Coronary artery (tissue), 2 donors: ENCODE measurements at regions not wholly inside any gene's neighbourhood (a gene's known extent, or its start where the extent isn't known, plus 50 kb on each side); places are given as distances from the start of the nearest gene placed in this dataset.

Source experiments
- DNase-seq: peaks from one replicate; pipeline ENCODE4 v3.0.0-alpha.2; 2017; ENCODE audit warnings: low spot score
- H3K27ac ChIP-seq, 2 donors: fragments of 200-600 bp; sonication (generic); one replicate each; pipeline ENCODE4 v1.5.1; 2016 to 2019
- H3K4me3 ChIP-seq: fragments of 200-600 bp; sonication (generic); 2 replicates; pipeline ENCODE4 v1.5.1; 2016; ENCODE audit warnings: mild to moderate bottlenecking, moderate library complexity
- TF ChIP-seq, protein P1 (sequence below): fragments of 200-600 bp; sonication (generic); IDR thresholded peaks from one replicate; pipeline ENCODE4 v1.5.1; 2019; ENCODE audit warnings: antibody characterized with exemption

GRCh38 chr7:131173145-131173890 lies 154.4 kb upstream of the MKLN1 start:
- TF ChIP-seq, protein P1, sequence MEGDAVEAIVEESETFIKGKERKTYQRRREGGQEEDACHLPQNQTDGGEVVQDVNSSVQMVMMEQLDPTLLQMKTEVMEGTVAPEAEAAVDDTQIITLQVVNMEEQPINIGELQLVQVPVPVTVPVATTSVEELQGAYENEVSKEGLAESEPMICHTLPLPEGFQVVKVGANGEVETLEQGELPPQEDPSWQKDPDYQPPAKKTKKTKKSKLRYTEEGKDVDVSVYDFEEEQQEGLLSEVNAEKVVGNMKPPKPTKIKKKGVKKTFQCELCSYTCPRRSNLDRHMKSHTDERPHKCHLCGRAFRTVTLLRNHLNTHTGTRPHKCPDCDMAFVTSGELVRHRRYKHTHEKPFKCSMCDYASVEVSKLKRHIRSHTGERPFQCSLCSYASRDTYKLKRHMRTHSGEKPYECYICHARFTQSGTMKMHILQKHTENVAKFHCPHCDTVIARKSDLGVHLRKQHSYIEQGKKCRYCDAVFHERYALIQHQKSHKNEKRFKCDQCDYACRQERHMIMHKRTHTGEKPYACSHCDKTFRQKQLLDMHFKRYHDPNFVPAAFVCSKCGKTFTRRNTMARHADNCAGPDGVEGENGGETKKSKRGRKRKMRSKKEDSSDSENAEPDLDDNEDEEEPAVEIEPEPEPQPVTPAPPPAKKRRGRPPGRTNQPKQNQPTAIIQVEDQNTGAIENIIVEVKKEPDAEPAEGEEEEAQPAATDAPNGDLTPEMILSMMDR, result no peak

GRCh38 chr7:131174391-131174790 lies 153.3 kb upstream of the MKLN1 start:
- TF ChIP-seq, protein P1, result no peak
- no peak for DNase-seq
- Histone ChIP-seq H3K4me3 (no peak overlapping the region), H3K27ac (no peak overlapping the region)

More at GRCh38 chr7:131173145-131173890, 154.4 kb upstream of the MKLN1 start:
- no peak overlapping the region for H3K27ac ChIP-seq
- H3K4me3 ChIP-seq, result no peak overlapping the region
- DNase-seq, result no peak

- Histone ChIP-seq H3K4me3 (no peak overlapping the region), H3K27ac (no peak overlapping the region)
- no peak for DNase-seq
- TF ChIP-seq, protein P1, result no peak
These were observed 152.8 kb upstream of the MKLN1 start for GRCh38 chr7:131174855-131175254.

DNA sequence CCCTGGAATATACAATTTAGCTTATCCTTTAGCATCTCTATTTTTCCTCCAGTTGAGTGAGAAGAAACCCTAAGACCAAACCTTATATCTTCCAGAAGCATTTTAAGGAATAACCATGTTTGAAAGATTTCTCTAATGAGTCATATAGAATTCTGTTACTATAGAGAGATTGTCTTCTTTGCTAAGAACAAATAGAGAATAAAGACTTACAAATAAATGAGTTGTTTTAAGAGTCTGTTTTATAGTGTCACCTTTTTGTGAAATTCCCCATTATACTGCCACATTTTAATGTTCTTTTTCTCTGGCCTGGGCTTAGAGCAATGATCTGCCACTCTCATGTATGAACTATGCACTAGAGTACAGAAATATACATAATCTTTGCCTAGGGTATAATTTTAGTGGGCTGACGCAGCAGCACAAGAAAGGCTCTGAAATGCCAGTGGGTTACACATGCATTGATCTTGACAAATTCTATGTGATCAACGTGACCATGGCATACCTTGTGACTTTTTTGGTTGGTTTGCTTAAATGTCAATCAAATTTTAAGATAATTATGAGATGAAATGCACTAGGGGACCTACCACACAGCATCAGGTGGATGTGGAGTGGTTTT lies 145.1 kb upstream of the MKLN1 start:
- Histone ChIP-seq H3K4me3 (no peak overlapping the region), H3K27ac (no peak overlapping the region)
- TF ChIP-seq, protein P1, result no peak
- DNase-seq, result no peak

GRCh38 chr7:131183072-131183471 lies 144.6 kb upstream of the MKLN1 start:
- no peak overlapping the region for H3K4me3 ChIP-seq
- no peak for DNase-seq
- no peak overlapping the region for H3K27ac ChIP-seq
- TF ChIP-seq, protein P1, result no peak

DNA sequence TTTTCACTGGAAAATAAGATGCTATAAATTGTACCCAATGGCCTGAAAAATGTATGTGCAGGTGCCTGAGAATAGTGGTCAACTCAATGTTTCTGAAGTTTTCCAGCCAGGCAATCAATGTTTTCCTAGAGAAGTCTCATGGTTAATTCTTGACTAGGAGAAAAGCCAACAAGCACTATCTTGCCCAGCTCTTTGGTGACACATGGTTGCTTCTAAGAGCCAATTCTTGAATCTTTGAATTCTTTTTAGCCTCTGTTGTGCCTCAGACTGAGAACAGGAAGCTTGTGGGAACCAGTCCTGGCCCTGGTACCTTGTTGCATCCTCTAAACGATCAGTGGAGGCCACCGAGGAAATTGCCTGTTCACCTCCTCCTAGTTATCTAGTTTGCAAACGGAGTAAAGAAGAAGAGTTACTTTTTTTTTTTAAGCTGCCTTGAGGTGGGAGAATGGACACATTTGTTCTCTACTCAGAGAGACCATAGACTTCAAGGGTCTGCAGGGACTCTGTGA lies 144.0 kb upstream of the MKLN1 start:
- TF ChIP-seq, protein P1, result no peak
- no peak for DNase-seq
- Histone ChIP-seq H3K4me3 (no peak overlapping the region), H3K27ac (no peak overlapping the region)

DNA sequence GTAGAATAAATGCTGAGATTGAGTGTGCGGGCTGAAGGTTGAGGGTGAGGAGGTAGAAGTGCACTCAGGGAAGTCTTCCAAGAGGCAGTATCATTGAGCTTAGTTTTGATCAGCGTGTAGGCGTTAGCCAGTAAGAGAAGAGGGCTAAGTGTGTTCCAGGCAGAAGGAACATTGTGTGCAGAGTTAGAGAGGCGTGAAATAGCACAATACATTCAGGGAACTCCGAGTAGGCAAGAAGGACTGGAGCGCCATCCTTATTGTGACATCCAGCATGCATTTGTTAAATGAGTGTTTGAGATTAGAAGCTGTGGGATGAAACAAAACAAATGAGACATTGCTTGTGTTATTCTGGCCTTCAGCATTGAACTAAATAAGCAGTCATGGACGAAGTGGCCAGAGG lies 140.9 kb upstream of the MKLN1 start:
- no peak for DNase-seq
- H3K4me3 ChIP-seq, result no peak overlapping the region
- H3K27ac ChIP-seq, result no peak overlapping the region
- TF ChIP-seq, protein P1, result no peak
